Skeletal muscle tissue (tissue), 3 donors: ENCODE measurements at regions not wholly inside any gene's neighbourhood (a gene's known extent, or its start where the extent isn't known, plus 50 kb on each side); places are given as distances from the start of the nearest gene placed in this dataset.

ENCODE experiments used
- H3K27ac ChIP-seq: one replicate; pipeline ENCODE4 v1.7.0; 2013; ENCODE audit warnings: mild to moderate bottlenecking, low read depth, low read length, inconsistent platforms
- H3K27me3 ChIP-seq, 3 donors: one replicate each; pipeline ENCODE4 v1.7.0; 2013; ENCODE audit warnings: low read length in 3 of 3; ENCODE audit not compliant: control insufficient read depth in 3 of 3, insufficient read depth in 3 of 3
- H3K36me3 ChIP-seq, 3 donors: one replicate each; pipeline ENCODE4 v1.7.0; 2013; ENCODE audit warnings: low read length in 3 of 3; ENCODE audit not compliant: control insufficient read depth in 3 of 3, insufficient read depth in 3 of 3
- H3K4me1 ChIP-seq, 3 donors: one replicate each; pipeline ENCODE4 v1.7.0; 2013; ENCODE audit warnings: low read length in 3 of 3, mild to moderate bottlenecking in 3 of 3; ENCODE audit not compliant: control insufficient read depth in 3 of 3, insufficient read depth in 3 of 3
- H3K4me3 ChIP-seq, 3 donors: one replicate each; pipeline ENCODE4 v1.7.0; 2013; ENCODE audit warnings: low read length in 3 of 3
- H3K9ac ChIP-seq, 3 donors: one replicate each; pipeline ENCODE4 v1.7.0; 2013; ENCODE audit warnings: low read length in 3 of 3, mild to moderate bottlenecking in 3 of 3, moderate library complexity in 2 of 3, low read depth in 1 of 3
- H3K9me3 ChIP-seq, 3 donors: one replicate each; pipeline ENCODE4 v1.7.0; 2013; ENCODE audit warnings: low read length in 3 of 3; ENCODE audit not compliant: control insufficient read depth in 3 of 3
- donor health status: Osteomylitis.

DNA sequence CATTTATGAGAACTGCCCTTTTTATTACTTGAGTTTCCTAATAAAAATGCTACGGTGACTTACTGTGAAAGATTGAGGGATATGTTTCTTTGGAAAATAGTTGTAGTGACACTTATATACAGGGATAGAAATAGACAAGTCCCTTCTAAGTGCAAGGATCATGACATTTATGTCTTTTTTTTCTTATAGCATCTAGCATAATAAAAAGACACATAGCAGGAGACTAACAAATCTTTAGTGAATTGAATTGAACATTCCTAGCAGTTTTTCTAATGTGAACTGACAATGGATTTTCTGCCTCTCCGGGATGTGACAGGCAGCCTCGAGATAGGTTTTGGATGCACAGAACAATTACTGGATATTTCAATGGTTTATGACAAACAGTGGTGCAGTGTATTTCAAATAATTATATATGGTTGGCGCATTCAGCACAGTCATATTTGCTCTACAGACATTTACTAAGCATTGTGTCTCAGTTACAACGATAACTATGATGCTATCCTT, 562.8 kb downstream of the ADCYAP1 start:
- H3K27ac ChIP-seq = no peak overlapping the region
- no peaks in the 10 kb centered on the region for H3K27me3 ChIP-seq
- no peaks in the 10 kb centered on the region for H3K36me3 ChIP-seq
- no peaks in the 10 kb centered on the region for H3K4me1 ChIP-seq
- no peak overlapping the region for H3K9ac ChIP-seq
- H3K4me3 ChIP-seq = no peak overlapping the region
- no peaks in the 10 kb centered on the region for H3K9me3 ChIP-seq

DNA sequence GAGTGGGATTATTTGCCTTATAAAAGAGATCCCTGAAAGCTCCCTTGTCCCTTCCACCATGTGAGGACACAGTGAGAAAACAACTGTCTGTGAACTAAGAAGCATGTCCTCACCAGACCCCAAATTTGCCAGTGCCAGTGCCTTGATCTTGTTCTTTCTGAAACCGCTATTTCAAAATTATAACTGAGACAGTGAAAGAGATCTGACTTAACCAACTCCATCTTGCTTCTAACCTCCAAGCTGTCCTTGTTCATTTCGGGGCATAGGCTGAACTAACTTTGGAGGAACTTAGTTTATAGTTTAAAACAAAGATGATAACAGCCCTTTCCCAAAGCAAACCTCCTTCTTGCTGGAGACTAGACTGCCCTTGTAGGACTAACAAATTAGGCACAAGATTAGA, 563.9 kb downstream of the ADCYAP1 start:
- H3K4me3 ChIP-seq = no peak overlapping the region
- H3K27me3 ChIP-seq = no peaks in the 10 kb centered on the region
- no peaks in the 10 kb centered on the region for H3K9me3 ChIP-seq
- no peaks in the 10 kb centered on the region for H3K4me1 ChIP-seq
- H3K36me3 ChIP-seq = no peaks in the 10 kb centered on the region
- H3K27ac ChIP-seq = no peak overlapping the region
- no peak overlapping the region for H3K9ac ChIP-seq

DNA sequence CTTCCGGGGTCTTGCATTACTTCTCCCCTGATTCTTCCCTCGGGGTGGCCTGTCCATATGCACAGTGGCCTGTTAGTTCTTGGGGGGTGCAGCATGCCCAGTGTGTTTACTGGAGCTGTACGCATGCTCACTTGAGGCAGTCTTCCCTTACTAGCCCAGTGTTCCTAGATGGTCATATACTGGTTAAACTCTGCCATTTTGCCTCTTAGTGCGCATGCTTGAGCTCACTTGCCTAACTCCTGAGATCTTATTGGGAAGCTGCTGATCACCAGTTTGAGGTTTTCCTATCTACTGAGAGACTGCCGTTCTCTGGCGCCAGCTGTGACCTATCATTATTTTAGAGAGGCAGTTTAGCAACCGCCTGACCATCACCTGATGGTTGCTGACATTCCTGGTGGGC, 571.2 kb downstream of the ADCYAP1 start:
- no peaks in the 10 kb centered on the region for H3K4me1 ChIP-seq
- no peak overlapping the region for H3K27ac ChIP-seq
- no peaks in the 10 kb centered on the region for H3K36me3 ChIP-seq
- no peaks in the 10 kb centered on the region for H3K27me3 ChIP-seq
- H3K4me3 ChIP-seq = no peak overlapping the region
- no peak overlapping the region for H3K9ac ChIP-seq
- no peaks in the 10 kb centered on the region for H3K9me3 ChIP-seq

DNA sequence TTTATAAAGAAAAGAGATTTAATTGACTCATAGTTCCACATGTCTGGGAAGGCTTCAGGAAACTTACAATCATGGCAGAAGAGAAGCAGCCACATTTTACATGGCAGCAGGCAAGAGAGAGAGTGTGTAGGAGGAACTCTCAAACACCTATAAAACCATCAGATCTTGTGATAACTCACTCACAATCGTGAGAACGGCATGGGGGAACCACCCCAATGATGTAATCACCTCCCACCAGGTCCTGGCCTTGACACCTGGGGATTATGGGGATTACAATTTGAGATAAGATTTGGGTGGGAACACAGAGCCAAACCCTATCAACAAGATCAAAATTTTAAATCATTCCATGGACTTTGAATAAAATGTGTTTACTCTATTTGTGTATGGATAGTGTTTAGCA, 575.6 kb downstream of the ADCYAP1 start:
- H3K9me3 ChIP-seq = no peaks in the 10 kb centered on the region
- H3K4me1 ChIP-seq = no peaks in the 10 kb centered on the region
- no peak overlapping the region for H3K27ac ChIP-seq
- H3K9ac ChIP-seq = no peak overlapping the region
- no peaks in the 10 kb centered on the region for H3K27me3 ChIP-seq
- H3K4me3 ChIP-seq = no peak overlapping the region
- H3K36me3 ChIP-seq = no peaks in the 10 kb centered on the region

DNA sequence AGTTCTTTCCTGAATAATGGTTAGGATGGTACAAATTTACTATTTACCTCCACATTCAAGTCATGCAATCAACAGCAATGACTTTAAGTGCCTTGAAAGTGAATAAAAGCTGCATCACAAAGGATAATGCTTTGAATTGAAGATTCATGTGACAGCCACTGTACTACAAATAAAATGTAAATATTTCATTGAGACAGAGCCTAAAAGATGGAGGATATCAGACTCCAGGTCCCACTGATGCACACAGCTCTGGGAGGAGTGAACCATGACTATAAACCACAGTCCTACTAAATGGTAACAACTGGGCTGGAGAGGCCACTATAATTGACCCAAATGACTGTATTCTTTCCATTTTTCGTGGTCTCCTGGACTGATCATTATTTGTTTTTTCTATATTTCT, 576.9 kb downstream of the ADCYAP1 start:
- no peaks in the 10 kb centered on the region for H3K4me1 ChIP-seq
- H3K36me3 ChIP-seq = no peaks in the 10 kb centered on the region
- H3K27me3 ChIP-seq = no peaks in the 10 kb centered on the region
- H3K9me3 ChIP-seq = no peaks in the 10 kb centered on the region
- H3K4me3 ChIP-seq = no peak overlapping the region
- no peak overlapping the region for H3K9ac ChIP-seq
- H3K27ac ChIP-seq = no peak overlapping the region

DNA sequence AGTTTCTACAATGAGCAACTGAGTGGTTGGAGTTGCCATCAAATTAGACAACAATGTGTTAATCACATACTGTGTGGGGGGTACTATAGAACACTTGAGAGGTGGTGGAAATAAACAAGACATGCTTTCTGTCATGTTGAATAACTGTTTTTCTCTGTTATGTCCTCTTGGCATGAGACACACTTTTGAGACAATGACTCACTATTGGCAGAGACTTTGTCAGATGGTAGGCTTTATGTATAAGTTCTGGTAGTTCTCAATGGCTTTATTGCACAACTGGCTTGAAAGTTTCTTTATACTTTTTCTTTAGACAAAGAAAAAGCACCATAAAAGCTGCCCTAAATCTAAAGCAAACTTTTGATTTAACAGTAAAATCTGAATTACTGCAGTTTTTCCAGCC, 578.7 kb downstream of the ADCYAP1 start:
- Histone ChIP-seq H3K4me3 (no peak overlapping the region), H3K27ac (no peak overlapping the region), H3K27me3 (no peaks in the 10 kb centered on the region), H3K9ac (no peak overlapping the region), H3K4me1 (no peaks in the 10 kb centered on the region), H3K9me3 (peaks cover 0 to 1% (median 0%) of the 10 kb centered on the region in 3 donors), H3K36me3 (no peaks in the 10 kb centered on the region)

DNA sequence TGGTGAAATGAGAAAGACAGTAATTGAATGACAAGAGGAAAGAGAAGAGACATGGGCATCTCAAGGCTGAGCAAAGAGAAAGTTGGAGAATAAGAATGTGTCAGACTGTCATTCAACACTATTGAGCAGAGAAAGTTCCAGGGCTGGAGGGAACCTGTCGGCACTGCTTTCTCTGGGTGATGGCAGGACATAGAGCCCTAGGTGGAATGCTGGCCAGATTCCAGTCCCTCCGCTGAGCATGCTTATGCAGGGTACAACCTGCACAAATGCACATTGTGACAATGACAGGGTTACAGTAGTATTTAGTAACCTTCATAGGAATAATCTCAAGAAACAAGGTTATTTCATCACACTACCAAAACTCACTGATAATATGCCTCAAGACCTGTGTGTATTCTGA, 582.8 kb downstream of the ADCYAP1 start:
- H3K27ac ChIP-seq = no peak overlapping the region
- no peak overlapping the region for H3K4me3 ChIP-seq
- no peaks in the 10 kb centered on the region for H3K36me3 ChIP-seq
- H3K4me1 ChIP-seq = no peaks in the 10 kb centered on the region
- H3K9ac ChIP-seq = no peak overlapping the region
- no peaks in the 10 kb centered on the region for H3K27me3 ChIP-seq
- peaks cover 0 to 1% (median 0%) of the 10 kb centered on the region in 3 donors for H3K9me3 ChIP-seq

DNA sequence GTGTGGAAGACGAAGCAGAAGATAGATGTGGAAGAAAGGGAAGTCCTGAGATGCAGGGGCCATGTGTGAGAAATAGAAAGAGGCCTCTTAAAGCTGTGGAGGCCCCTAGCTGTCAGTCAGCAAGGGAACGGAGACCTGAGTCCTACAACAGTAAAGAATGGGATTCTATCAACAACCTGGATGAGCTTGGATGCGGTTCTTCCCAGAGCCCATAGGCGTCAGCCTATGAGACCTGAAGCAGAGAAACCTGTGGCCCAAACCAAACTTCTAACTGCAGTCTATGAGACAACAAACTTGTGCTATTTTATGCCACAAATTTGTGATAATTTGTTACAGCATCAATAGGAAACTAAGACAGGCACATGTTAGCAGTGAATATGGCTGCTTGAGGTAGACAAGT, 583.7 kb downstream of the ADCYAP1 start:
- no peak overlapping the region for H3K27ac ChIP-seq
- no peak overlapping the region for H3K4me3 ChIP-seq

DNA sequence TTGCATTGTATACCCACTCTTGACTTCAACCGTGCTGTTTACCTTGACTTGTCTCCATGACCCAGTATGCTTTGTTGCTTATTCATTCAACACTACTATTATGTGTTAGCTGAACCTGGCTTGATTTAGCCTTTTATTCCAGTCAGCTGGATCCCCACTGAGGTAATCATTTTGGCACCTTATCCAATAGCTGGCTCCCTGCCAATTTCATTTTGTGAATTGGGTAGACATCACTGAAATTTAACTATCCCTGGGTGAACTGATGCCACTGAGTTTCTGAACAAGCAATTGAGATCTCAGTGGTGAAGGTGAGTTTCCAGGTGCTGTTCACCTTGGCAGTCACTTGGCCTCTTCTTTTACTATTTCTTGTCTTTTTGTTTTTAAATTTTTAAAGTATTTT, 584.3 kb downstream of the ADCYAP1 start:
- Histone ChIP-seq H3K4me3 (no peak overlapping the region), H3K9ac (no peak overlapping the region), H3K9me3 (peaks cover 0 to 1% (median 0%) of the 10 kb centered on the region in 3 donors), H3K36me3 (no peaks in the 10 kb centered on the region), H3K27ac (no peak overlapping the region), H3K4me1 (no peaks in the 10 kb centered on the region), H3K27me3 (no peaks in the 10 kb centered on the region)

More for the DNA sequence above, 583.7 kb downstream of the ADCYAP1 start:
- no peak overlapping the region for H3K9ac ChIP-seq
- H3K9me3 ChIP-seq = peaks cover 0 to 1% (median 0%) of the 10 kb centered on the region in 3 donors
- H3K4me1 ChIP-seq = no peaks in the 10 kb centered on the region
- no peaks in the 10 kb centered on the region for H3K27me3 ChIP-seq
- no peaks in the 10 kb centered on the region for H3K36me3 ChIP-seq

DNA sequence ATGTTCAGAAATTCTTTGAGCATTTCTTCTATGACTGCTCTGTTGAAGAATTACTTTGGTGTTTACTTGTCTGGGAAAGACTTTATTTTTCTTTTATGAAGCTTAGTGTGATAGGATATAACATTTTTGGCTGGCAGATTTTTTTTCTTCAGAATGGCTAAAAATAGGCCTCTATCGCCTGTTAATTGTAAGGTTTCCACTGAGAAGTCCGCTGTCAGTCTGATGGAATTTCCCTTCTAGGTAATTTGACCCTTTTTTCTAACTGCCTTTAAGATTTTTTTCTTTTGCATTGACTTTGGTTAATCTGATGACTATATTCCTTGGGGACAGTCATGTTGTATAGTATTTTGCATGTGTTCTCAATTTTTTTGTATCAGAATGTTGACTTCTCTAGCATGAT, 590.7 kb downstream of the ADCYAP1 start:
- H3K4me1 ChIP-seq = no peaks in the 10 kb centered on the region
- H3K9ac ChIP-seq = no peak overlapping the region
- no peak overlapping the region for H3K27ac ChIP-seq
- no peaks in the 10 kb centered on the region for H3K9me3 ChIP-seq
- no peaks in the 10 kb centered on the region for H3K36me3 ChIP-seq
- H3K27me3 ChIP-seq = no peaks in the 10 kb centered on the region
- no peak overlapping the region for H3K4me3 ChIP-seq

DNA sequence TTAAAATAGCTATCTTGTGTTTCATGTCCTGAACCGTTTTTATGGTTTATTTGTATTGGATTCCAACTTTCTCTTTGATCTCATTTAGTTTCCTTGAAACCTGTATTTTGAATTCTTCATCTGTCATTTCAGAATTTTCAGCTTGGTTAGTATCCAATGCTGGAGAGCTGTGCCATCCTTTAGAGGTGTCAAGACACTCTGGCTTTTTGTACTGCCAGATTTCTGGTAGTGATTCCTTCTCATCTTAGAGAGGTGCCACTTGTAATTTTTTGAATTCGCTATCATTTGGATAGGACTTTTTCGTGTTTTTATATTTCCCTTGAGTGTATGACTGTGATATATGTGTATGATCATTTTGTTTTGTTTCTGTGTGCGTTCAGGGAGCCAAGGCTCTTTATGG, 591.4 kb downstream of the ADCYAP1 start:
- H3K4me1 ChIP-seq = no peaks in the 10 kb centered on the region
- H3K9ac ChIP-seq = no peak overlapping the region
- H3K9me3 ChIP-seq = no peaks in the 10 kb centered on the region
- no peaks in the 10 kb centered on the region for H3K27me3 ChIP-seq
- H3K4me3 ChIP-seq = no peak overlapping the region
- H3K36me3 ChIP-seq = no peaks in the 10 kb centered on the region
- no peak overlapping the region for H3K27ac ChIP-seq
